ENCODE measurements at regions not wholly inside any gene's neighbourhood (a gene's known extent, or its start where the extent isn't known, plus 50 kb on each side); places are given as distances from the start of the nearest gene placed in this dataset.

- no peak overlapping the region for H3K4me3 ChIP-seq (replicated peaks; ENCODE audit: insufficient read depth, low read length)
- no peak overlapping the region for H3K27ac ChIP-seq (replicated peaks)
- no peak for DNase-seq (ENCODE audit: low read depth in 1 of 2, low spot score in 1 of 2)
- TF ChIP-seq SPI1 (IDR thresholded peaks at IDR 0.05; ENCODE audit: borderline replicate concordance, low read depth) (no peak), CTCF (IDR thresholded peaks at IDR 0.05; ENCODE audit: insufficient read depth, low read length) (no peak), REST (IDR thresholded peaks at IDR 0.05; ENCODE audit: insufficient replicate concordance, low read depth) (no peak), POLR2AphosphoS5 (IDR thresholded peaks at IDR 0.05; ENCODE audit: low read depth) (no peak), GABPA (IDR thresholded peaks at IDR 0.05; ENCODE audit: low read depth) (no peak)
- peaks cover 3% of the 10 kb centered on the region for H3K27me3 ChIP-seq (ENCODE audit: insufficient read depth, poor library complexity, severe bottlenecking)
These were observed 380.3 kb downstream of the PLPP3 start for GRCh38 chr1:56199061-56199460.

- no peak for DNase-seq (ENCODE audit: low read depth in 1 of 2, low spot score in 1 of 2)
- H3K27ac ChIP-seq (replicated peaks) = no peak overlapping the region
- TF ChIP-seq SPI1 (IDR thresholded peaks at IDR 0.05; ENCODE audit: borderline replicate concordance, low read depth) (no peak), GABPA (IDR thresholded peaks at IDR 0.05; ENCODE audit: low read depth) (no peak), REST (IDR thresholded peaks at IDR 0.05; ENCODE audit: insufficient replicate concordance, low read depth) (no peak), CTCF (IDR thresholded peaks at IDR 0.05; ENCODE audit: insufficient read depth, low read length) (no peak), POLR2AphosphoS5 (IDR thresholded peaks at IDR 0.05; ENCODE audit: low read depth) (no peak)
- H3K27me3 ChIP-seq (ENCODE audit: insufficient read depth, poor library complexity, severe bottlenecking) = peaks cover 3% of the 10 kb centered on the region
- no peak overlapping the region for H3K4me3 ChIP-seq (replicated peaks; ENCODE audit: insufficient read depth, low read length)
These were observed 381.4 kb downstream of the PLPP3 start for GRCh38 chr1:56197946-56198345.

- H3K27ac ChIP-seq (replicated peaks) = no peak overlapping the region
- no peak overlapping the region for H3K4me3 ChIP-seq (replicated peaks; ENCODE audit: insufficient read depth, low read length)
- DNase-seq (ENCODE audit: low read depth in 1 of 2, low spot score in 1 of 2) = no peak
- TF ChIP-seq CTCF (IDR thresholded peaks at IDR 0.05; ENCODE audit: insufficient read depth, low read length) = no peak
- no peak for TF ChIP-seq GABPA (IDR thresholded peaks at IDR 0.05; ENCODE audit: low read depth)
- no peak for TF ChIP-seq SPI1 (IDR thresholded peaks at IDR 0.05; ENCODE audit: borderline replicate concordance, low read depth)
- no peak for TF ChIP-seq REST (IDR thresholded peaks at IDR 0.05; ENCODE audit: insufficient replicate concordance, low read depth)
- no peak for TF ChIP-seq POLR2AphosphoS5 (IDR thresholded peaks at IDR 0.05; ENCODE audit: low read depth)
- peaks cover 3% of the 10 kb centered on the region for H3K27me3 ChIP-seq (ENCODE audit: insufficient read depth, poor library complexity, severe bottlenecking)
These were observed 382.5 kb downstream of the PLPP3 start for GRCh38 chr1:56196839-56197238.
